DMS79 treated with DMSO at 0.1 percent for 48 hours (cell line): ENCODE measurements at regions not wholly inside any gene's neighbourhood (a gene's known extent, or its start where the extent isn't known, plus 50 kb on each side); places are given as distances from the start of the nearest gene placed in this dataset.

Experiments used
- DNase-seq: peaks from one replicate; lab custom pipeline; 2025; lab: John Stamatoyannopoulos, UW

- DNase-seq, result no peak
Observed at GRCh38 chr20:58017231-58017969, 211.1 kb downstream of the ANKRD60 start.

DNA sequence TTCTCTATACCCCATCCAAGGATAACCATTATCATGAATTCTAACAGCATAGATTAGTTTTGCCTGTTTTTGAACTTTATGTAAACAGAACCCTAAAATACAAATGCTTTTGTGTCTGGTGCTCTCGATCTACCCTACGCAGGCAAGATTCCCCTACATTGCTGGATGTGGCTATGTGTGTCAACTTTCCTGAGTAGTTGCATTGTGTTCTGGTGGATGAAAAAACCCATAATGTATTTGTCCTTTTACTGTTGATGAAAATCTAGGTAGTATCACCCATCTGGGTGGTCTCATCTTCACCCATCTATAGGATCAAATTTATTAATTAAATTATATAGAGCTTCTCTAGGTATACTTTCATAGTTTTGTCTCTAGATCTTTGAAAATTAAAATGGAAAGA is 211.7 kb downstream of the ANKRD60 start:
- DNase-seq, result no peak

DNA sequence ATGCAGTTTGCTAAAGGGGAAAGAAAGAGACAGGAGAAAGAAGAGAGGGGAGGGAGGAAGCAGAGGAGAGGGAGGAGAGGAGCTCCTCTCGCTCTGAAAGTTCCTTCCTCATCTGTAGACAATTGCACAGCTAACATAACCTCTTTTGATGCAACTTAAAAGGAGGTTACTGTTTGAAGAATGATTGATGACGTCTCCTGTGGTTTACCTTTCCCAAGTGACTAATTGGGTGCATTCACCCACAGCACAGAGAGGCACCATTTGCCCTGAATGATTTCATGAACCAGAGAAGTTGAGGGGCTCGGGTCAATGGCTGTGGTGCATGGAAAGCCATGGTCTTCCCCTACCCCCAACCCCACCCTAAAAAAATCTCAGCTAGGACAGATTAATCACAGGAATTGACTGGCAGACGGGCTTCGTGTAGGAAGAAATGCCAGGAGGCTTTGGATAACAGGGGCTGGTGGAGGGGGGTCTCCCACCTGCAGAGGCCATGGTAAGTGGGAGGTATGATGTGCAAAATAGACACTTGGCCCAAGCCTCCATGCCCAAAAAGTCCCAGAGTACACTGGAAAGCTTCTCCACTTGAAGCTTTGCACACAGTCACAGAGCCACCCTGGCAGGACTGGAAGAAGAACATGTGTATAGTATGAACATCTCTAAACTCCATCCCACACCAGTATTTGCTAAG is 213.7 kb downstream of the ANKRD60 start:
- DNase-seq, result no peak

DNA sequence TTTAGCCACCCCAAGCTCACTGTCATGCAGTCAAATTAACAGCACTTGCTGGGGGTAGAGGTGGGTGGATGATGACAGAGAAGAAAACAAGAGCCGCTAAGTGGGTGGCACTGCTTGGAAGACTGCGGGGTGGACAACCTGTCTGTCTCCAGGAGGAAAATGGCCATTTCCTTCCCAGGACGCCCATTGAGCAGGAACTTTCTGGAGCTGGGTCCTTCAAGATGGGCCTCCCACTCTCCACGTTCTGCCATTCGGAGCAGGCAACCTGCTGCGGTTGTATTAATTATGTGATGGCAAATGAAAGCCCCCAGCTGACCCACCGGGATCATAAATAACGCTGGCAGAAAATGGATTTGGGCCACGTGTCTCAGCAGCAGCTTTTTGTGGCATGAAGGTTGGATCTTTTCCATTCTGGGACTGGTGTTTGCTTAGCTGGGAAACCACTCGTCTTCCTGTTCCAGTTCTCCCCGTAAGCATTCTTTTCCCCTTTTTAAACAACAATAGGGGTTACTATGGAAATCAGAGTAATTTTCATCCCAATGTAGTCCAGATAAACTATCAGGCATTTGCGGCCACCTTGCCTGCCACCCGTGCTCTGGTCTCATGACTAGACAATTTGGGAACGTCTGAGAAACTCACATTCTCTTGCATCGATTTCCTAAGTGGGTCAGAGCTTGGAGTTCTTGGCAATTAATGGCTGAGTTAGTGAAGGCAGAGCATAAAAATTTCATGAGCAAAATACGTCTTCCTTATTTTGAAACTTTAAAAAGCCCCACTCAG is 215.5 kb downstream of the ANKRD60 start:
- no peak for DNase-seq

GRCh38 chr20:58011947-58012610 is 216.4 kb downstream of the ANKRD60 start:
- no peak for DNase-seq

GRCh38 chr20:58011106-58011946 is 217.1 kb downstream of the ANKRD60 start:
- DNase-seq, result no peak

GRCh38 chr20:58010666-58011065 is 217.8 kb downstream of the ANKRD60 start:
- DNase-seq, result no peak

GRCh38 chr20:58010186-58010585 is 218.3 kb downstream of the ANKRD60 start:
- DNase-seq, result no peak

DNA sequence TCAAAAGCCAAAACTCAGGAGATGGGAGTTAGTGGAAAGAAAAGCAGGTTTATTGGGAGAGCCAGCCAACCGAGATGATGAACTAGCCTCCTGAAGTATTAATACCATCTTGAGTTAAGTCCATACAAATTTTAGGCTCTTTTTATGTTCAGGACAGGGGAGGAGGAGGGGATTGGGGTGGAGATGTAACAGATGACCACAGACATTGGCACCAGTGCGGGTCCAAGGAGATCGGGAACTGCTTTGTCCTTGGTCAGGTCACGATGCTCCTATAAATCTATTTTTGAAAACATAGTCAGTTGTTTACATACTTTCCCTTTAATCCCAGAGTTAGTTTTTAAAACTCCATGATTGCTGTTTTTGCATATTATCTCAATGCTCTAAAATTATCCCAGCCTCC is 219.6 kb downstream of the ANKRD60 start:
- DNase-seq, result no peak

DNA sequence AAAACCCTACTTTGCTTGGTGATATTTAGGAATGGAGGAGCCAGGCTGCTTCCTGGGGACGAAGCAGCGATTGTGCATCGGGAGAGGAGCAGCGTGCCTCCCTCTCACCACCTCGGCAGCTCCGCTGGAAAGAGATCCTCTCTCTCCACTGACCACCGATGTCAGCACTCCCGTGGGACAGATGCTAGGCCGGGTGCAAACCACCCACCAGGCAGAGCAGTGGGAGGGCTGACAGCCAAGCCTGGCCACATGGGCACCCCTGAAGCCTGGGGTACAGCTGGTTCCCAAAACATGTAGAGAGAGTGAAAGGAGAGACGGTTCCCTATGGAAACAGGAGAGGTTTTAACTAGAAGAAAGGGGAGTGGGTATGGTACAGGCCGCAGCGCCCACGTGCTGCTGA is 220.0 kb downstream of the ANKRD60 start:
- DNase-seq, result no peak

DNA sequence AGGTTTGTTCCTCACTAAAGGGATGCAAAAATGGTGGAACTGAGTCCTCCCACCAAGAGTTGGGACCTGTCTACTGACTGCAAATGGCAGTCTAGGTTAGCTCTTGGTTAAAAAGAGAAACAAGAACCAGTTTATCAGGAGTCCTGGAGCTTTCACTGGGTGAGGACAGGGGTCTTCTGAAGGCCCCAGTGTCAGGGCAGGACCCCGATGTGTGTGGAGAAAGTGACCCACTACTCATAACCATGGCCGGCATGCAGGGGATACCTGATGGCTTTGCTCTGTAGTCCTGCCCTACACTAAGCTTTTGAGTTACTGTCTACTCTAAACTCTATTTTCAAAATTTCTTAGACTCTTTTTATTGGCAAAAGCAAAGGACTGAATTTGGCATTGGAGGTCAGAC is 220.5 kb downstream of the ANKRD60 start:
- no peak for DNase-seq

DNA sequence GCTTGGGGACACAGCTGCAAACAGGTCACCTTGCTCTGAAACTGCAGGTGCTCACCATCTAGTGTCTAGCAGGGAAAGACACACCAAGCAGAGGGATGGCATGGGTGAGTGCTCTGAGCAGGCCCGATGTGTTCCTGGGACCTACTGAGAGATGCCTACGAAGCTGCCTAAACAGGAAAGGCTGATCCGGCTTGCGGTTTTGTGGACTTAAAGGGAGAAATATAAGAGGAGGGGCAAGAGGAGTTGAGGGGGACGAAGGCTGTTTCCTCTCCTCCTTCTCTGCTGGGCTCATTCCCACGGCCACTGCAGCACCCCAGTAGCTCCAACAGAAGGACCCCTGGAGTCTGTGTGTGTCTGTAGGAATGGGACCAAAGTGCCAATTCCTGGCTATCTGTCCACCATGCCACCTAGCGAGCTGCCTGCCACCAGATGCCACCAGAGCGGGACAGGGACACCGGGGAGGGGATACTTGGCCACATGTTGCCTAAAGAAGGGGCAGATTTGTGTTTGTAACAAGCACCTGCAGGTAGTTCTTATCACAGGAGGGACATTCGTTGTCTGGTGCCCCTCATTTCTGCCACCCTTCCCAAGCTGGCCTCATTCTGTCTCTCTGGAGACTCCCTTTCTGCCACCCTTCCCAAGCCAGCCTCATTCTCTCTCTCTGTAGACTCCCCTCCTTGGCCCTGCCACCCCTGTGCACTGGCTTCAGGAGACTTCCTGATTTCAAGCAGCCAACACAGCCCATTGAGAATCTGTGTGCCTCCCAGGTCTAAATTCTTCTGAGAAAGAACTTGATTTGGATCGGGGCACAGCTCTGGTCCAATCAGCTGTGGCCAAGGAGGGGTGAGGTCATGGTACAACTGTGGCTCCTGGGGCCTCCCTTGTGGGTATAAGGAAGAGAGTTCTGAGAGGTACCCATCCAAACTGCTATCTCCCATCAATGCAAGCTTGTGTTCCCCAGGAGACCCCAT is 221.8 kb downstream of the ANKRD60 start:
- no peak for DNase-seq

DNA sequence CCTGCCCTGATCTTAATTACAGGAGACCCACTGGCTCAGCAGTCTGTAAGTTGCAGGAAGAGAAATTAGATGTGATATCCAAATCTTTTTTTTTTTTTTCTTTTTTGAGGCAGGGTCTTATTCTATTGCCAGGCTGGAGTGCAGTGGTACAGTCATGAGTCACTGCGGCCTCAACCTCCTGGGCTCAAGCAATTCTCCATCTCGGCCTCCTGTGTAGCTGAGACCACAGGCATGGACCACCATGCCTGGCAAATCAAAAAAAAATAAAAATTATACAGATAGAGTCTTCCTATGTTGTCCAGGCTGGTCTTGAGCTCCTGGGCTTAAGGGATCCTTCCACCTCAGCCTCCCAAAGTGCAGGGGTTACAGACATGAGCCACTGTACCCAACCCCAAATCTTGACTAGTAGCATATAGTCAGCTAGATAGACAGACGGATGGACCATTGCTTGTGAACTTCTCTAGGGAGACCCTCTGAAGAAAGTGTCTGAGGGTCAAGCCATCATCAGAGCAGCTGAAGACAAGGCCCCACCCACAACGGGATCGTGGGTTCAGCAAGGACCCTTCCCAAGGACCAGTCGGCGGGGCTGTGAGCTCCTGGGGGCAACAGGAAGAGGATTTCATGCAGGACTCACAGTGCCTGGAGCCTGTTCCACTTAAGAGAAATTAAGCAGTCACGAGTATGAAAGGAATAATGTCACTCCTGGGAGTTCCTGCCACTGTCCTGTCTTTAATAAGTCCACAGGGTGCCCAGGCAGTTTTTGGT is 222.7 kb downstream of the ANKRD60 start:
- no peak for DNase-seq

GRCh38 chr20:58004900-58005299 is 223.6 kb downstream of the ANKRD60 start:
- no peak for DNase-seq

GRCh38 chr20:58004146-58004545 is 224.3 kb downstream of the ANKRD60 start:
- DNase-seq, result no peak

- no peak for DNase-seq
Observed at GRCh38 chr20:58003525-58003924, 224.9 kb downstream of the ANKRD60 start.

GRCh38 chr20:58002901-58003300 is 225.6 kb downstream of the ANKRD60 start:
- DNase-seq, result no peak

GRCh38 chr20:58001946-58002345 is 226.5 kb downstream of the ANKRD60 start:
- DNase-seq, result no peak

DNA sequence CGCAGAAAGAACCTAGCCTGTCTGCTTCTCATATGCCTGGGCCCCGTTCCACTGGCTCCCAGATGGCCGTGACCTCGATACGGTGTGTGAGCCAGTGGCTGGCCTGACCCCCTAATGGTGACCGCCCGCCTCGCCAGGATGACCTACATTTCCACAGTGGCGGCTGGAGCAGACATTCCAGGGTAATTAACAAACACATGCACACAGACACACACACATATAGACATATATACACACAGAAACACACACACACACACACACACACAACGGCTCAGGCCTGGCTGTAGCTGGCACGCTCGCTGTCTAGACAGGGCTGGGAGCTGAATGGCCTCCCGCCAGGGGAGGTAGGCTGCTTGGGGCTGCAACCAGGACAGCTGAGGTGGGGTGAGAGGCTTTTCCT is 227.1 kb downstream of the ANKRD60 start:
- DNase-seq, result no peak

GRCh38 chr20:58000861-58001260 is 227.6 kb downstream of the ANKRD60 start:
- no peak for DNase-seq
